Heart left ventricle (tissue), 13 donors: ENCODE measurements at regions not wholly inside any gene's neighbourhood (a gene's known extent, or its start where the extent isn't known, plus 50 kb on each side); places are given as distances from the start of the nearest gene placed in this dataset.

ENCODE experiments used
- POLR2A ChIP-seq, 2 donors: fragments of 450-650 bp; IDR thresholded peaks; one replicate each; pipeline ENCODE4 v1.6.1; 2017; ENCODE audit warnings: antibody characterized with exemption in 2 of 2, mild to moderate bottlenecking in 2 of 2, moderate library complexity in 2 of 2
- TF ChIP-seq, protein P1 (sequence below), 12 donors: fragments of 200-600 bp; sonication (generic) in 4 of 12; IDR thresholded peaks; one replicate each; pipeline versions ENCODE4 v1.5.0 to v1.8.0; 2018 to 2022; ENCODE audit warnings: antibody characterized with exemption in 12 of 12, mild to moderate bottlenecking in 5 of 12
- donor health status: ischemic (EF 13 %, LVEDD 7.1; RV severe dilation, severe dysfunction).
- donor health status: DM: no; HTN: yes; CAD: no.
- donor health status: DM: no; HTN: no; CAD: no.
- donor health status: ischemic (EF 25% LVEDD 6.9; RV normal size, moderate dysfunction).
- donor health status: ischemic (EF 25% LVEDD 5.7; RV mildly dilated, moderate dysfunction).
- donor health status: ischemic (EF 35%, LVEDD 5.7; RV mildly dilated, moderate dysfunction).
- donor health status: nonischemic (EF 11% LVEDD 7.7; RV severe dilation, severe dysfunction).
- donor health status: DM: yes; HTN: yes; CAD: no.
- donor health status: PGD.
- donor health status: ischemic (EF 29% LVEDD 5.4; RV normal size, mild dysfunction).
- donor health status: nonischemic (EF 23%, LVEDD 6.1; RV moderate dilation, normal function).

DNA sequence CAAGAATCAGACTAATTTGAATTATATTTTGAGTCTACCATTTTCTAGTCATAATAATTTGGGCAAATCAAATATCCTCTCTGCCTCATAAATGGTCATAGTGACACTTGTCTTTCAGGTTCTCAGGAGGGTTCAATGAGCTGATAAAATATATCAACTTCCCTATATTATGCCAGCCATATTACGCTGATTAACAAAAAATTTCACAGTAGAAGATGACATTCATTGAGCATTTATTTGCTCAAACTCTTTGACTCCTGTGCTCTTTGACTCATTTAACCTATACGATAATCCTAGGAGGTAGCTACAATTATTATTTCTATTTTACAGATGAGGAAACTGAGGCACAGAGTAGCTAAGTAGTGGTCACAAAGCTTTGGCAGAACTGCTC, 60.0 kb upstream of the CCDC91 start:
- TF ChIP-seq, protein P1, sequence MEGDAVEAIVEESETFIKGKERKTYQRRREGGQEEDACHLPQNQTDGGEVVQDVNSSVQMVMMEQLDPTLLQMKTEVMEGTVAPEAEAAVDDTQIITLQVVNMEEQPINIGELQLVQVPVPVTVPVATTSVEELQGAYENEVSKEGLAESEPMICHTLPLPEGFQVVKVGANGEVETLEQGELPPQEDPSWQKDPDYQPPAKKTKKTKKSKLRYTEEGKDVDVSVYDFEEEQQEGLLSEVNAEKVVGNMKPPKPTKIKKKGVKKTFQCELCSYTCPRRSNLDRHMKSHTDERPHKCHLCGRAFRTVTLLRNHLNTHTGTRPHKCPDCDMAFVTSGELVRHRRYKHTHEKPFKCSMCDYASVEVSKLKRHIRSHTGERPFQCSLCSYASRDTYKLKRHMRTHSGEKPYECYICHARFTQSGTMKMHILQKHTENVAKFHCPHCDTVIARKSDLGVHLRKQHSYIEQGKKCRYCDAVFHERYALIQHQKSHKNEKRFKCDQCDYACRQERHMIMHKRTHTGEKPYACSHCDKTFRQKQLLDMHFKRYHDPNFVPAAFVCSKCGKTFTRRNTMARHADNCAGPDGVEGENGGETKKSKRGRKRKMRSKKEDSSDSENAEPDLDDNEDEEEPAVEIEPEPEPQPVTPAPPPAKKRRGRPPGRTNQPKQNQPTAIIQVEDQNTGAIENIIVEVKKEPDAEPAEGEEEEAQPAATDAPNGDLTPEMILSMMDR (IDR thresholded peaks at IDR 0.05) = no peak
- TF ChIP-seq POLR2A (IDR thresholded peaks at IDR 0.05) = no peak
